Omental fat pad (tissue), 3 donors: ENCODE measurements at regions not wholly inside any gene's neighbourhood (a gene's known extent, or its start where the extent isn't known, plus 50 kb on each side); places are given as distances from the start of the nearest gene placed in this dataset.

Experiments
- ATAC-seq: fragments of 150-250 bp; one replicate; pipeline ENCODE4 v1.9.1; 2016; ENCODE audit warnings: mild to moderate bottlenecking, moderate library complexity; ENCODE audit not compliant: low FRiP score
- DNase-seq: peaks from one replicate; pipeline ENCODE4 v3.0.0-alpha.2; 2019; ENCODE audit warnings: low spot score
- TF ChIP-seq, protein P1 (sequence below), 3 donors: fragments of 450-650 bp; IDR thresholded peaks; one replicate each; pipeline ENCODE4 v1.5.1; 2016 to 2017; ENCODE audit warnings: antibody characterized with exemption in 3 of 3, mild to moderate bottlenecking in 3 of 3, moderate library complexity in 2 of 3

DNA sequence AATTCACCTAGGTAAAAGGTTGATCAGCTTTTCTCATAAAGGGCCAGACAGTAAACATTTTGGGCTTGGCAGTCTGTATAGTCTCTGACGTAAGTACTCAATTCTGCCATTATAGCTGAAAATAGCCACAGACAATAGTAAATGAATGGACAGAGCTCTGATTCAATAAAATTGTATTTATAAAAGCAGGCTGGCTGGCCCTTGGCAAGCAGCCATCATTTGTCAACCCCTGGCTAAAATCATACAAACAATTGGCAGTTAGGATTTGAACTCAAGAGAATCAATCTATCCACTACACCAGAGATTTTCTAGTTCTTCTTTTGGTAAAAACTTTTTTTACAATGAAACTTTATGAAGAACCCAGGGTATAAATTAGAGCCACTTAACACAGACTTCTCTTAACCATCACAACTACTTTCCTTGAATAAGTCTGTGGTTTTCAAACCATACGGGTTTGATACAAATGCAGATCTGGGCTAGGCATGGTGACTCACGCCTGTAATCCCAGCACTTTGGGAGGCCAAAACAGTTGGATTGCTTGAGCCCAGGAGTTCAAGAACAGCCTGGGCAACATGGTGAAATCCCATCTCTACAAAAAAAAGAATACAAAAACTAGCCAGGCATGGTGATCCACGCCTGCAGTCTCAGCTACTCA, 124.5 kb downstream of the SLC16A9 start:
- DNase-seq, result no peak
- TF ChIP-seq, protein P1, sequence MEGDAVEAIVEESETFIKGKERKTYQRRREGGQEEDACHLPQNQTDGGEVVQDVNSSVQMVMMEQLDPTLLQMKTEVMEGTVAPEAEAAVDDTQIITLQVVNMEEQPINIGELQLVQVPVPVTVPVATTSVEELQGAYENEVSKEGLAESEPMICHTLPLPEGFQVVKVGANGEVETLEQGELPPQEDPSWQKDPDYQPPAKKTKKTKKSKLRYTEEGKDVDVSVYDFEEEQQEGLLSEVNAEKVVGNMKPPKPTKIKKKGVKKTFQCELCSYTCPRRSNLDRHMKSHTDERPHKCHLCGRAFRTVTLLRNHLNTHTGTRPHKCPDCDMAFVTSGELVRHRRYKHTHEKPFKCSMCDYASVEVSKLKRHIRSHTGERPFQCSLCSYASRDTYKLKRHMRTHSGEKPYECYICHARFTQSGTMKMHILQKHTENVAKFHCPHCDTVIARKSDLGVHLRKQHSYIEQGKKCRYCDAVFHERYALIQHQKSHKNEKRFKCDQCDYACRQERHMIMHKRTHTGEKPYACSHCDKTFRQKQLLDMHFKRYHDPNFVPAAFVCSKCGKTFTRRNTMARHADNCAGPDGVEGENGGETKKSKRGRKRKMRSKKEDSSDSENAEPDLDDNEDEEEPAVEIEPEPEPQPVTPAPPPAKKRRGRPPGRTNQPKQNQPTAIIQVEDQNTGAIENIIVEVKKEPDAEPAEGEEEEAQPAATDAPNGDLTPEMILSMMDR (IDR thresholded peaks at IDR 0.05), result no peak
- no peak for ATAC-seq

DNA sequence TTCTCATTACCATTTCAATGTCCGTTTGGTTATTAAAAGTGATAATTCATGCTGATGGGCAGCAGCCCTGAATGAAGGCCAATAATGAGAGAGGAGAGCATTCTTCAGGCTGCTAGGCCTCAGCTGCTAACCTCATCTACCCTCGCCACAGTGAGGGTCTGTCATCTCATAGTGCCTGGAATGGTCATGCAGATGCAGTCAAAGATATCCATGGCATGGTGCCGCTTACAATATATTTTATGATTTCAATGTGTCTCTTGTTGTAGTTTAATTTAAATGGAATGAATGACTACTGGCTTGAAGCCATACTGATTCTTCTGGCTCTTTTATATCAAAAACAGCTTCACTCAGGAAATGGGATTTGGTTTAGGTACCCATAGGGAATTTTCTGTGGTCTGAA, 126.9 kb downstream of the SLC16A9 start:
- DNase-seq (no peak), ATAC-seq (no peak)
- TF ChIP-seq, protein P1 (IDR thresholded peaks at IDR 0.05), result no peak

DNA sequence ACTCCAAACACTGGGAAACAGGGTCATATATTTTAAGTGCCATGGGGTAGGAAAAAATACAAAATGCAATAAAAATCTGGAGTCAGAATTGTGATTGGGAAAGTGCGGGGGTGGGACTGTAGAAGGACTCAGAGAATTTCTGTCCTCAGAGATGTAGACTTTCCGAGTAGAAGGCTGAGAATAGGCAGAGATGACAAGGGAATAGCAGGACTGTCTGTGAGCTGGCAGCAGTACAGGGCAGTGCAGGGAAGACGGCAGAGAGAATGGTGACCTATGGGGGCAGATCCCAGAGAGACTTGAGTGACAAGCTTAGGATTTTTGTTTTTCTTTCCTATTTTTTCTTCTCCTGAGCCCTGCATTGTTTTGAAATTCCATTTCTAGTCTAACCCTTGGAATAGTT, 127.6 kb downstream of the SLC16A9 start:
- DNase-seq (no peak), ATAC-seq (no peak)

DNA sequence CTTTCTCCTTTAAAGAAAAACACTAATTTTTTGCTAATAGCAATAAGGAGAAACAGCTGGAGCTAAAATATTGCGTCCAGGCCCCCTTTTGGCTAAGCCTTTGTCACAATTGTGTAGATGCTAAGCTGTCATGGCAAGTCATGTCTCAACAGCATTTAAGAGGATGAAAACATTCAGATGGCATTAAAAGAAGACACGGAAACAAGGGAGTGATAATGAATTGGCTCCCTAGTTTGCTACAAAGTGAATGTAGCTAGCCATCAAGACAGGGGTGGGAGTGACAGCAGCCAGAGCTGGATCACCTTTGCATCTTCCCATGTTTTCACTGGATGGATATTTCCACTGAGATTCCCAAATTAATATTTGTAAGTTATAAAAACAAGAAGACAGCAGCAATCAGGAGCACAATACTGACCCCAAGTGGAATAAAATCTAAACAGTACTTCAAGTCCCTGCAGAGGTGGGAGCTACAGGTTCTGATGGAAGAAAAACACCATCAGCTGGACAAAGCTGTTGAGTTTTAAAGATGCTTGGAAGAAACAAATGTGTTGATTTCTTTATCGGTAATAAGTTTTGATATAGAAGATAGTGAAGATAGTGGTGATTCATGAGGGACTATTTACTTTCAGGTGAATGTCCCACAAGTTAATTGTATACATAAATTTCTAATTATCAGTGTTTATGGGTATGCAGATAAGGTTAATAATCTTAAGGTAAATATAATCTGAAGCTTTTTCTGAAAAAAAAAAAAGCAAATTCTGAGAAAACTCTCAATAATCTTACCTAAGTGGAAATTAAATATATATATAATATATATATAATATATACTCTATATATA, 129.4 kb downstream of the SLC16A9 start:
- ATAC-seq, result peak; percentile 43
- TF ChIP-seq, protein P1 (IDR thresholded peaks at IDR 0.05), result no peak

More for the DNA sequence above, 127.6 kb downstream of the SLC16A9 start:
- TF ChIP-seq, protein P1 (IDR thresholded peaks at IDR 0.05), result no peak

DNA sequence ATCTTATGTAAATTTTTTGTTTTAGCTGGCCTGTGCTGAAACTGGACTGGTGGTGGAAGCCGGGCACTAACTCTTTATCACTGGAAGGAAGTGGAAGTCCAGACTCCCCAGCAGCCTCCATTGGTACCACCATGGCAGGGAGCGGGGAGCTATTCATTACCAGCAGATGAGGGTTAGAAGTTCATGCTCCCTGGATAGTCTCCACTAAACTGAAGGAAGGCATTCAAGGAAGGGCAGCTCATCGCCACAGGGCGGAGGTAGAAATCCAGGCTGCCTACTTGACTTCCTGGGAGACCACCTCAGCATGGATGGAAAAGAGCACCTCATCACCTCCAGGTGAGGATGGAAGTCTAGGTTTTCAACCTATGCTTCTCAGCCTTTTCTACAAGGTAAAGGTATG, 130.9 kb downstream of the SLC16A9 start:
- no peak for DNase-seq
- no peak for ATAC-seq
- TF ChIP-seq, protein P1 (IDR thresholded peaks at IDR 0.05), result no peak

More for the DNA sequence above, 129.4 kb downstream of the SLC16A9 start:
- no peak for DNase-seq

DNA sequence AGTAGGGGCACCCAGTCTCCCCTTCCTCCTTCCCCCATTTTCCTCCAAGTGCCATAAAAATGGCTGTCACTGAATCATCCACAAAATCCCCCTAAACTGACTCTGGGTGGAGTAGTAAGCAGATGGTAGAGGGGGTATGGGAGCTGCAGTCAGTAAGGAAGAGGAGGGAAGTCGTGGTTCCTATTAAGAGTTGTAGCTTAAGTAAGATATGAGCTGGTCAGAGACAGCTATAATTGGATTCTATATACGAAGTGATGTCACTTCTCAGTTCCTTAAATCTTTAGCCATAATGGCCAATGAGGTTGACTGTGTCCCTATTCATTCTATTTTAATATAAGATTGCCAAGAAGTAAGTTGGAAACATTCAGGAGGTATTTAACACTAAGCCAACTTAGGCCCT, 131.7 kb downstream of the SLC16A9 start:
- TF ChIP-seq, protein P1 (IDR thresholded peaks at IDR 0.05), result no peak
- ATAC-seq, result no peak
- DNase-seq, result no peak
